GM21528 (cell line): ENCODE measurements at regions not wholly inside any gene's neighbourhood (a gene's known extent, or its start where the extent isn't known, plus 50 kb on each side); places are given as distances from the start of the nearest gene placed in this dataset.

Experiments used
- ATAC-seq: cut with Tn5 transposase; IDR thresholded peaks from one replicate; pipeline ENCODE4 v1.9.1; 2021; ENCODE audit warnings: mild to moderate bottlenecking, moderate library complexity; ENCODE audit not compliant: unreplicated experiment, low FRiP score

- ATAC-seq: no peak
These were observed 309.5 kb downstream of the OSTF1 start for GRCh38 chr9:75397836-75398235.

DNA sequence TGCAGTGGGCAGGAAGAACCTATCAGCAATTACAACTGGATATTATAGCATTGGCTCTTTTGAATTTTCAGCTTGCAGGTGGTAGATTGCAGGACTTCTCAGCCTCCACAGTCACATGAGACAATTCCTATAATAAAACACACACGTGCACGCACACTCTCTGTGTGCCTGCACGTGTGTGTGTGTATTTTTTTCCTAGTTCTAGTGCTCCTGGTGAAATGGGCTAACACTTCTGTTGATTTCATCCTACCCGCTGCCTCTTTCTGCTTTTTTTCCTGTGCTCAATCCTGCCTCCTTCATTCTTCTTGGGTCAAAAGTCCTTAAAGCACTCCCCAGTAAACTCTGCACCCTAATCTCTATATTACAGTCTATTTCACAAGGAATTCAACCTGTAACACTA is 320.1 kb downstream of the OSTF1 start:
- ATAC-seq: no peak

DNA sequence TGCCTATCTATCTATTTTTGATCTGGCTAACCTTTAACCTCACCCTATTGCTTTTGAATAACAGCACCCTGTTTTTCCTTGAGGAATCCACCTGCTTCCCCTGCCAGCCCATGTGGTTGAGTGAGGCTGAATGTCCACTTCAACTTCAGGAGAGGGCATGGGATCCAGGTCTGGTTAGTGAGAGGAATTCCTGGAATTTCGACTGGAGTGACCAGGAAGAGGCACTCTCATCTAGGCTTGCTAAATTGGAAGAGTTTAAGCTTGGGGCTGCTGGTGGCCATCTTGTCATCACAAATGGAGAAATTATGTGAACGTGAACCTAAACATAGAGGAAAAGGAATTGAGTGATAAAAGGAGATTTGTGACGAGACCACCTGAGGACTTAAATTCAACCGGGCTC is 322.1 kb downstream of the OSTF1 start:
- no peak for ATAC-seq

- no peak for ATAC-seq
These were observed 326.3 kb downstream of the OSTF1 start for GRCh38 chr9:75414371-75415160.

DNA sequence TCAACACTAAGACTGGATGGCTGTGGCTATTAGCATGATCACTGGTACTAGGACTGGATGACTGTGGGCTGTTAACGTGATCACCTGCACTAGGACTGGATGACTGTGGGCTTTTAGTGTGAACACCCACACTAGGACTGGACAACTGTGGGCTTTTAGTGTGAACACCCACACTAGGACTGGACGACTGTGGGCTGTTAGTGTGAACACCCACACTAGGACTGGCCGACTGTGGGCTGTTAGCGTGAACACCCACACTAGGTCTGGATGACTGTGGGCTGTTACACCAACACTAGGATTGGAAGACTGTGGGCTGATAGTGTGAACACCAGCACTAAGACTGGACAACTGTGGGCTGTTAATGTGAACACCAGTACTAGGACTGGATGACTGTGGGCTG is 329.2 kb downstream of the OSTF1 start:
- ATAC-seq: no peak

DNA sequence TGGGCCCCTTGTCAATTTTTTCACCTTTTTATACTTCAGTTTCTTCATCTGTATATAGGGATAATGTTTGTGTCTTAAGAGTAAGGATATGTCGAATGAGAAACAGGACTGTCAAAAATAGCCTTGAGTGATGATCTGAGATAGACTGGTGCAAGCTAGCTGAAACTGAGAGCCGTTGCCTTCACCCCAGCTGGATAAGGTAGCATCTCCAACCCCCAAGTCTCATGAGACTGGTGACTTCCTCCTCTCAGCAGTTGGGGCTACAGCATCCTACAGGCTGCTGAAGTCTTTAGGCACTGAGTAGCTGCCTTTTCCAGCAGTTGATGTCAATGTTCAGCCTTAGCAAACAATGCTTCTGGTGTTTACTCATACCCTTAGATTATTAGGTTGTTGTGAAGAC is 330.2 kb downstream of the OSTF1 start:
- ATAC-seq: no peak

- no peak for ATAC-seq
These were observed 334.7 kb downstream of the OSTF1 start for GRCh38 chr9:75422944-75423522.

- ATAC-seq: no peak
These were observed 341.5 kb downstream of the OSTF1 start for GRCh38 chr9:75429531-75430475.

- ATAC-seq: no peak
These were observed 343.1 kb downstream of the OSTF1 start for GRCh38 chr9:75431375-75431774.

DNA sequence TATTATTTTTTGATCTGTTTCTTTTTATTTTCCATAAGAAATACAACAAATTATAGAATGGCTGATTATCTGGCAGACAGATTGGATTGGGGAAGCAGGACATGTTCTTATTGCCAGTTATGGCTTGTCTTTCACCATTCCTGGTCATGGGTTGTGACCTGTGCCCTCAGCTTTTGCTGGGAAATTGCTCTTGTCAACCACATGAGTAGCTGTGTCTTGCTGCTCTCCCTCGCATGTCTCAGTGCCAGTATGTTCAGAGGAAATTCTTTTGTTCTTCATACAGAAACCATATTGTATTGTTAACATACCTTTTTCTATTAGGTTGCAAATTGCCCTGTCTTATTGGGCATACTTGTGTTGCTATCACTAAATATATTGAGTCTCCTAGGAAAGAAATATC is 344.1 kb downstream of the OSTF1 start:
- no peak for ATAC-seq

DNA sequence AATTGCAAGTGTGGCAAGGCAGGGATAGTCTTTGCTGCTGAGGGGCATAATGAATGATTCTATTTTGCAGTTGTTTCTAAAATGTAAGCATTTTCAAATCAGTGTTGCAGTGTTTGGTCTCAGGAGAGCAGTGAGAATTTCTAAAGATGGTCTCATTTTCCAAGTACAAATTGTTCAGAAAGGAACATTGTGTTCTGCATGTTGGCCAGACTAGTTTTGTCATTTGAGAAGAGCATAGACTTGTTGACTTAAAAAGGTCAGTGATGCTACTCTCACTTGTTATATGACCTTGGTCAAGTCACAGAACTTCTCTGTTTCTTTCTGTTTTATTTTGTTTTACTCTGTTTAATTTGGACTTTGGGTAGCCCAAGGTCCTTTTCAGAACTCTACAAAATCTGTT is 344.6 kb downstream of the OSTF1 start:
- ATAC-seq: no peak

DNA sequence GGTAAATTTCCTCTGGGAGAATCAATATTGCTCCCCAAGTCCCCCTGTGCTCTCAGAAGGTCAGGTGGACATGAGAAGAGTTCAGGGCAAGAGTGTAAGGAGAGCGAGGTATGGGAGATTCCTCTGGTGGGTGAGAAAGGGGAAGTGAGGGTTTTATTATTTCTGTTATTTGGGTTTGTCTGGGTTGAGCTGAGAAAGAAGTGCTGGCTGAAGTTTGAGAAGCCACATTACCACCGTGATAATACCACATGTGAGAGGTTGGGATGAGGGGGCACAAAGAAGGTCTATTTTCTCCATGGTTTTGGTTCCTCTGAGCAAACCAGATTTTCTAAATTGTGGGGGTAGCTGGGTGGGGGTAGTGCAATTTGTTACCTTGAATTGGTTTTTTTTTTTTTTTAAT is 350.4 kb downstream of the OSTF1 start:
- ATAC-seq: no peak

GRCh38 chr9:75440914-75441313 is 352.6 kb downstream of the OSTF1 start:
- ATAC-seq: no peak

DNA sequence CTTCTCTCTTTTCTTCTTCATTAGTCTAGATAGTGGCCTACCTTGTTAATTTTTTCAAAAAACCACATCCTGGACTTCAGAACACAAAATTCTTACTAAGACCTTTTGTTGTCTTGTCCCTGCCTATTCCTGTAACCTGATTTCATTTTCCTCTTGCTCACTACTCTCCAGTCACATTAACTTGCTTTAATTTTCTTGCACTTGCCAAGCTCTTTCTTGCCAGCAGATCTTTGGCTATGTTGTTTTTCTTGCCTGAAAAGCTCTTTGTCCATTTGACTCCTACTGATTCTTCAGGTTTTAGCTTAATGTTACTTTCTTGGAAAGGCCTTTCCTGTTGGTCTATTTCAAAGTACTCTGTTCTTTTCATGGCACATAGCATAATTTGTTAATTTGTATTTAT is 356.8 kb downstream of the OSTF1 start:
- no peak for ATAC-seq

- ATAC-seq: no peak
These were observed 359.0 kb downstream of the OSTF1 start for GRCh38 chr9:75447281-75447680.

DNA sequence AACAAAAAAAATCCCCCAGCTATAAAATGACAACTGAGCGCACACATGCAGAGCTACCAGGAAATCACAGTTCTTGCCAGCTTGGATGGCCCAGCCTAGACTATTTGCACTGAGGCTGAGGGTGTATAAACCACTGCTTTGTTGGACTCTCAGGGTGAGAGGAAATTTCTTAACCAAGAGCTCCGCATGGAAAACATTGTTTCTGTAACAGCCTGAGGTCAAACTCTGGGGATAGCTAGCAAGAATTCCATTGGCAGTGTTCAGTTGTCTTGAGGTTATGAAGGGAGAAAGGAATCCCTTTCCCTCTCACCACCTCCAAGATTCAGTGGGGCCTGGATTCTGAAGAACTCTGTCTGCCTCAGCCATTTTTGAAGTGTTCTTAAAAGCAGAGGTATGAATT is 360.0 kb downstream of the OSTF1 start:
- no peak for ATAC-seq

- ATAC-seq: no peak
These were observed 360.6 kb downstream of the OSTF1 start for GRCh38 chr9:75448955-75449354.

DNA sequence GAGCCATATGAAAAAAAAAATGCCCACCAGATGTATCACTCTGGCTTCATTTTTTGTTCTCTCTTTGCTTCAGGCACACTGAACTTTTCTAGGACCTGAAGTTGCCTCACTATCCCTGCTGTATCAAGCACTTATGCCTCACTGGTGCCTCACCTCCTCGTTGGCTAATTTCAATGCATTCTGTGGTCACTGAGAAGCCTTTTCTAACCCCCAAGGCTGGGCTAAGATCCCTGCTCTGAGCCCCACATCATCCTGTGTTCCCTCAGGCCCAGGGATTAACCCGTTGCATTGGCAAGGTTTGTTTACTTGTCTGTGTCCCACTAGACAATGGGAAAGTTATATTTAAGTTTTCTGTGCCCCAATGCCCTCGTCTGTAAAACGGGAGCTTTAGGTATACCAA is 362.7 kb downstream of the OSTF1 start:
- ATAC-seq: no peak

- no peak for ATAC-seq
These were observed 363.2 kb downstream of the OSTF1 start for GRCh38 chr9:75451505-75451904.

- ATAC-seq: no peak
These were observed 364.2 kb downstream of the OSTF1 start for GRCh38 chr9:75452512-75452911.

DNA sequence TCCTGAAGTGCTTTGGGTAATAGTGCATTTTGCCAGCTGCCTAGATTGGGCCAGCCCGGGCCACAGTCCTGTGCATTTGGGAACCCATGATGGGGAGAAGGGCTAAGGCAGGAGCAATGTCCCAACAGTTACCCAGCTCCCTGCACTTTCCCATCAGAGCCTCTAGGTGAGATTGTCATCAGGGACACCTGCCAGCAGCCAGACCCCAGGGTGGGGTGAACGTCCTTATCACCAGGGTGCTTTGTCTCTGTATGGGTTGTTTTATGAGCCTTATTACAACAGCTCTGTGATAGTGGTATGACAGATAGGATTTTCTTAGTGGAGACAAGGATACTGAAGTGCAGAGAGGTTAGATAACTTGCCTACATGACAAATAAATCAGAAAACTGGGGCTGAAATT is 365.7 kb downstream of the OSTF1 start:
- ATAC-seq: no peak
